HG02610 (cell line): ENCODE measurements at regions not wholly inside any gene's neighbourhood (a gene's known extent, or its start where the extent isn't known, plus 50 kb on each side); places are given as distances from the start of the nearest gene placed in this dataset.

Experiments used
- ATAC-seq: cut with Tn5 transposase; IDR thresholded peaks from one replicate; pipeline ENCODE4 v1.9.1; 2021; ENCODE audit warnings: mild to moderate bottlenecking, moderate library complexity; ENCODE audit not compliant: unreplicated experiment

- ATAC-seq = no peak
Measured at GRCh38 chr13:56917966-56918365, 222.8 kb upstream of the PRR20A start.

- ATAC-seq = no peak
Measured at GRCh38 chr13:56923626-56924140, 217.0 kb upstream of the PRR20A start.

GRCh38 chr13:56924401-56924800 lies 216.3 kb upstream of the PRR20A start:
- ATAC-seq = no peak

GRCh38 chr13:56932104-56932503 lies 208.6 kb upstream of the PRR20A start:
- no peak for ATAC-seq

GRCh38 chr13:56953965-56954364 lies 186.8 kb upstream of the PRR20A start:
- no peak for ATAC-seq

- no peak for ATAC-seq
Measured at GRCh38 chr13:56975647-56976046, 165.1 kb upstream of the PRR20A start.

- ATAC-seq = no peak
Measured at GRCh38 chr13:56980856-56981255, 159.9 kb upstream of the PRR20A start.

- no peak for ATAC-seq
Measured at GRCh38 chr13:56986121-56986520, 154.6 kb upstream of the PRR20A start.

- no peak for ATAC-seq
Measured at GRCh38 chr13:56988543-56988942, 152.2 kb upstream of the PRR20A start.

- ATAC-seq = no peak
Measured at GRCh38 chr13:57003682-57004081, 137.0 kb upstream of the PRR20A start.

GRCh38 chr13:57017357-57017756 lies 123.4 kb upstream of the PRR20A start:
- ATAC-seq = no peak

- ATAC-seq = no peak
Measured at GRCh38 chr13:57018915-57019314, 121.8 kb upstream of the PRR20A start.

GRCh38 chr13:57030671-57031070 lies 110.0 kb upstream of the PRR20A start:
- ATAC-seq = no peak

GRCh38 chr13:57036290-57036689 lies 104.4 kb upstream of the PRR20A start:
- no peak for ATAC-seq

GRCh38 chr13:57044910-57045309 lies 95.8 kb upstream of the PRR20A start:
- ATAC-seq = no peak

GRCh38 chr13:57045826-57046546 lies 94.7 kb upstream of the PRR20A start:
- no peak for ATAC-seq

GRCh38 chr13:57056601-57057180 lies 84.0 kb upstream of the PRR20A start:
- no peak for ATAC-seq

- no peak for ATAC-seq
Measured at GRCh38 chr13:57063007-57063406, 77.7 kb upstream of the PRR20A start.

GRCh38 chr13:57073983-57074382 lies 66.7 kb upstream of the PRR20A start:
- ATAC-seq = no peak

GRCh38 chr13:57075588-57075987 lies 65.1 kb upstream of the PRR20A start:
- no peak for ATAC-seq

- ATAC-seq = no peak
Measured at GRCh38 chr13:57087006-57087405, 53.7 kb upstream of the PRR20A start.
